ENCODE measurements at regions not wholly inside any gene's neighbourhood (a gene's known extent, or its start where the extent isn't known, plus 50 kb on each side); places are given as distances from the start of the nearest gene placed in this dataset.
A peak's percentile ranks its signal among the peaks of the same experiment; 100 is the strongest.

GRCh38 chr13:111020546-111020945 lies 94.6 kb upstream of the ARHGEF7 start:
- no peak overlapping the region for H3K4me3 Mint-ChIP-seq
- no peak overlapping the region for H3K27ac Mint-ChIP-seq
- H3K27me3 Mint-ChIP-seq (ENCODE audit: low read depth) = peaks cover 4% of the 10 kb centered on the region
- TF ChIP-seq CTCF (IDR thresholded peaks at IDR 0.05; ENCODE audit: unreplicated experiment in 3 of 3) = no peak
- no peaks in the 10 kb centered on the region for H3K36me3 Mint-ChIP-seq (ENCODE audit: low read depth)
- peaks cover 26% of the 10 kb centered on the region for H3K9me3 Mint-ChIP-seq
- no peaks in the 10 kb centered on the region for H3K4me1 Mint-ChIP-seq

GRCh38 chr13:111020021-111020420 lies 95.1 kb upstream of the ARHGEF7 start:
- no peak for TF ChIP-seq CTCF (IDR thresholded peaks at IDR 0.05; ENCODE audit: unreplicated experiment in 3 of 3)
- peaks cover 26% of the 10 kb centered on the region for H3K9me3 Mint-ChIP-seq
- H3K27ac Mint-ChIP-seq = no peak overlapping the region
- H3K27me3 Mint-ChIP-seq (ENCODE audit: low read depth) = peaks cover 4% of the 10 kb centered on the region
- H3K4me3 Mint-ChIP-seq = no peak overlapping the region
- no peaks in the 10 kb centered on the region for H3K36me3 Mint-ChIP-seq (ENCODE audit: low read depth)
- no peaks in the 10 kb centered on the region for H3K4me1 Mint-ChIP-seq

GRCh38 chr13:111017755-111018459 lies 97.2 kb upstream of the ARHGEF7 start:
- no peak overlapping the region for H3K27ac Mint-ChIP-seq
- H3K4me3 Mint-ChIP-seq = no peak overlapping the region
- no peak for TF ChIP-seq CTCF (IDR thresholded peaks at IDR 0.05; ENCODE audit: unreplicated experiment in 3 of 3)
- H3K27me3 Mint-ChIP-seq (ENCODE audit: low read depth) = no peaks in the 10 kb centered on the region
- no peaks in the 10 kb centered on the region for H3K36me3 Mint-ChIP-seq (ENCODE audit: low read depth)
- H3K9me3 Mint-ChIP-seq = peaks cover 18% of the 10 kb centered on the region
- no peaks in the 10 kb centered on the region for H3K4me1 Mint-ChIP-seq

GRCh38 chr13:111013196-111013595 lies 98.3 kb upstream of the ANKRD10 start:
- H3K27ac Mint-ChIP-seq = no peak overlapping the region
- H3K36me3 Mint-ChIP-seq (ENCODE audit: low read depth) = no peaks in the 10 kb centered on the region
- H3K4me1 Mint-ChIP-seq = peaks cover 4% of the 10 kb centered on the region
- no peak for TF ChIP-seq CTCF (IDR thresholded peaks at IDR 0.05; ENCODE audit: unreplicated experiment in 3 of 3)
- peaks cover 3% of the 10 kb centered on the region for H3K9me3 Mint-ChIP-seq
- no peaks in the 10 kb centered on the region for H3K27me3 Mint-ChIP-seq (ENCODE audit: low read depth)
- H3K4me3 Mint-ChIP-seq = no peak overlapping the region

- no peaks in the 10 kb centered on the region for H3K27me3 Mint-ChIP-seq (ENCODE audit: low read depth)
- no peaks in the 10 kb centered on the region for H3K36me3 Mint-ChIP-seq (ENCODE audit: low read depth)
- H3K4me3 Mint-ChIP-seq = no peak overlapping the region
- no peak overlapping the region for H3K27ac Mint-ChIP-seq
- H3K4me1 Mint-ChIP-seq = peaks cover 12% of the 10 kb centered on the region
- no peak for TF ChIP-seq CTCF (IDR thresholded peaks at IDR 0.05; ENCODE audit: unreplicated experiment in 3 of 3)
- no peaks in the 10 kb centered on the region for H3K9me3 Mint-ChIP-seq
Measured at GRCh38 chr13:111011899-111012298, 97.0 kb upstream of the ANKRD10 start.

GRCh38 chr13:111008351-111008750 lies 93.5 kb upstream of the ANKRD10 start:
- no peaks in the 10 kb centered on the region for H3K27me3 Mint-ChIP-seq (ENCODE audit: low read depth)
- no peaks in the 10 kb centered on the region for H3K9me3 Mint-ChIP-seq
- peaks cover 41% of the 10 kb centered on the region for H3K4me1 Mint-ChIP-seq
- TF ChIP-seq CTCF (IDR thresholded peaks at IDR 0.05; ENCODE audit: unreplicated experiment in 3 of 3) = no peak
- peak overlapping the region in 1 of 3 experiments; percentile 39 for H3K27ac Mint-ChIP-seq
- H3K4me3 Mint-ChIP-seq = no peak overlapping the region
- no peaks in the 10 kb centered on the region for H3K36me3 Mint-ChIP-seq (ENCODE audit: low read depth)
